Liver (tissue), 7 donors: ENCODE measurements at regions not wholly inside any gene's neighbourhood (a gene's known extent, or its start where the extent isn't known, plus 50 kb on each side); places are given as distances from the start of the nearest gene placed in this dataset.

Source experiments
- DNase-seq: peaks from one replicate; pipeline ENCODE4 v3.0.0-alpha.2; 2017; ENCODE audit warnings: low spot score
- H3K27ac ChIP-seq, 2 donors: one replicate each; pipeline ENCODE4 v1.7.0; 2013; ENCODE audit warnings: inconsistent platforms in 2 of 2, low read length in 2 of 2, control low read depth in 1 of 2, low read depth in 1 of 2, mild to moderate bottlenecking in 1 of 2
- H3K27me3 ChIP-seq, 4 donors: one replicate each; pipeline versions ENCODE4 v1.6.1 to v1.7.0; 2013; ENCODE audit warnings: low read length in 3 of 4, inconsistent platforms in 1 of 4, mild to moderate bottlenecking in 1 of 4, moderate library complexity in 1 of 4; ENCODE audit not compliant: control insufficient read depth in 4 of 4, insufficient read depth in 4 of 4
- H3K36me3 ChIP-seq, 4 donors: one replicate each; pipeline versions ENCODE4 v1.6.1 to v1.7.0; 2013; ENCODE audit warnings: low read length in 3 of 4, mild to moderate bottlenecking in 3 of 4, low read depth in 1 of 4, moderate library complexity in 1 of 4; ENCODE audit not compliant: control insufficient read depth in 4 of 4, insufficient read depth in 3 of 4
- H3K4me1 ChIP-seq, 4 donors: one replicate each; pipeline versions ENCODE4 v1.6.1 to v1.7.0; 2013; ENCODE audit warnings: low read length in 3 of 4, mild to moderate bottlenecking in 3 of 4, moderate library complexity in 1 of 4; ENCODE audit not compliant: control insufficient read depth in 4 of 4, insufficient read depth in 4 of 4
- H3K4me3 ChIP-seq, 3 donors: one replicate each; pipeline versions ENCODE4 v1.6.1 to v1.7.0; 2013; ENCODE audit warnings: low read length in 3 of 3, control low read depth in 1 of 3, low read depth in 1 of 3, mild to moderate bottlenecking in 1 of 3
- H3K9ac ChIP-seq, 2 donors: one replicate each; pipeline ENCODE4 v1.7.0; 2013; ENCODE audit warnings: low read length in 2 of 2, mild to moderate bottlenecking in 2 of 2, moderate library complexity in 2 of 2, control low read depth in 1 of 2, low read depth in 1 of 2
- H3K9me3 ChIP-seq, 4 donors: one replicate each; pipeline versions ENCODE4 v1.6.1 to v1.7.0; 2013; ENCODE audit warnings: low read length in 3 of 4; ENCODE audit not compliant: control insufficient read depth in 4 of 4
- ATF3 ChIP-seq: IDR thresholded peaks from 2 replicates; pipeline ENCODE4 v1.6.1; 2016; ENCODE audit warnings: antibody characterized with exemption
- EGR1 ChIP-seq, 2 donors: IDR thresholded peaks; 2 replicates each; pipeline ENCODE4 v1.6.1; 2016 to 2018; ENCODE audit warnings: antibody characterized with exemption in 2 of 2, low read depth in 2 of 2
- FOXA1 ChIP-seq: IDR thresholded peaks from 2 replicates; pipeline ENCODE4 v1.6.1; 2016; ENCODE audit warnings: antibody characterized with exemption
- FOXA2 ChIP-seq: IDR thresholded peaks from 2 replicates; pipeline ENCODE4 v1.6.1; 2016; ENCODE audit warnings: antibody characterized with exemption
- MAX ChIP-seq: IDR thresholded peaks from 2 replicates; pipeline ENCODE4 v1.6.1; 2016; ENCODE audit warnings: antibody characterized with exemption
- NR2F2 ChIP-seq: IDR thresholded peaks from 2 replicates; pipeline ENCODE4 v1.6.1; 2016; ENCODE audit warnings: antibody characterized with exemption
- REST ChIP-seq: IDR thresholded peaks from 2 replicates; pipeline ENCODE4 v1.6.1; 2016; ENCODE audit warnings: antibody characterized with exemption, mild to moderate bottlenecking
- SP1 ChIP-seq: IDR thresholded peaks from 2 replicates; pipeline ENCODE4 v1.6.1; 2018; ENCODE audit warnings: antibody characterized with exemption, mild to moderate bottlenecking
- TAF1 ChIP-seq: conservative IDR thresholded peaks from 2 replicates; pipeline ENCODE4 v1.6.1; 2016; ENCODE audit warnings: antibody characterized with exemption, mild to moderate bottlenecking
- ZBTB33 ChIP-seq: IDR thresholded peaks from 2 replicates; pipeline ENCODE4 v1.6.1; 2016; ENCODE audit warnings: antibody characterized with exemption
- WGBS: extraction: QIAGEN DNeasy Blood & Tissue Kit; methylation state at CpG from one replicate; pipeline ENCODE4 v1.1.7; 2013; 5-methylcytosine and 5-hydroxymethylcytosine counted together
- donor health status: healthy.
- donor health status: healthy.
- donor health status: healthy.
- donor health status: healthy.

GRCh38 chr1:220454155-220454777 lies 73.7 kb upstream of the MARK1 start:
- DNase-seq: no peak
- Histone ChIP-seq H3K36me3 (no peaks in the 10 kb centered on the region), H3K9me3 (peaks cover 0 to 2% (median 0%) of the 10 kb centered on the region in 4 donors), H3K9ac (no peak overlapping the region), H3K27me3 (peaks cover 0 to 11% (median 0%) of the 10 kb centered on the region in 4 donors), H3K4me3 (no peak overlapping the region), H3K27ac (no peak overlapping the region), H3K4me1 (no peaks in the 10 kb centered on the region)
- 83% methylated on average over 3 of the region's 3 CpGs for WGBS
- no peak for TF ChIP-seq MAX
- TF ChIP-seq EGR1 (IDR thresholded peaks at IDR 0.05; ENCODE audit: low read depth in 2 of 2): no peak
- TF ChIP-seq SP1: no peak
- no peak for TF ChIP-seq REST
- TF ChIP-seq TAF1: no peak
- TF ChIP-seq ATF3: no peak
- no peak for TF ChIP-seq NR2F2
- TF ChIP-seq FOXA1: no peak
- no peak for TF ChIP-seq FOXA2
- no peak for TF ChIP-seq ZBTB33

GRCh38 chr1:220453371-220453770 lies 74.6 kb upstream of the MARK1 start:
- H3K27me3 ChIP-seq: peaks cover 0 to 11% (median 1%) of the 10 kb centered on the region in 4 donors
- H3K36me3 ChIP-seq: no peaks in the 10 kb centered on the region
- no peak overlapping the region for H3K4me3 ChIP-seq
- 86% methylated on average over 2 of the region's 2 CpGs for WGBS
- no peak for DNase-seq
- H3K4me1 ChIP-seq: no peaks in the 10 kb centered on the region
- no peak for TF ChIP-seq ZBTB33
- TF ChIP-seq SP1: no peak
- no peak overlapping the region for H3K9ac ChIP-seq
- H3K9me3 ChIP-seq: peaks cover 0 to 2% (median 0%) of the 10 kb centered on the region in 4 donors
- no peak overlapping the region for H3K27ac ChIP-seq
